OCI-LY1 (cell line): ENCODE measurements at regions not wholly inside any gene's neighbourhood (a gene's known extent, or its start where the extent isn't known, plus 50 kb on each side); places are given as distances from the start of the nearest gene placed in this dataset.
"Not testable (repeated sequence)": the region's sequence is repeated elsewhere in the genome, so short reads cannot be mapped to it uniquely, and the experiment has no call there.

ENCODE experiments used
- CTCF ChIP-seq: fragments of 200-600 bp; sonication (generic), shearing (Covaris generic); IDR thresholded peaks from 2 replicates; pipeline ENCODE4 v1.5.1; 2017; ENCODE audit warnings: mild to moderate bottlenecking, antibody characterized with exemption, low read length, moderate library complexity, mixed read lengths
- EZH2 ChIP-seq: fragments of 200-600 bp; sonication (generic), shearing (Covaris generic); IDR thresholded peaks from 2 replicates; pipeline ENCODE4 v1.8.0; 2017; ENCODE audit warnings: borderline replicate concordance, mixed run types, mild to moderate bottlenecking, antibody characterized with exemption, low read length, moderate library complexity, mixed read lengths

DNA sequence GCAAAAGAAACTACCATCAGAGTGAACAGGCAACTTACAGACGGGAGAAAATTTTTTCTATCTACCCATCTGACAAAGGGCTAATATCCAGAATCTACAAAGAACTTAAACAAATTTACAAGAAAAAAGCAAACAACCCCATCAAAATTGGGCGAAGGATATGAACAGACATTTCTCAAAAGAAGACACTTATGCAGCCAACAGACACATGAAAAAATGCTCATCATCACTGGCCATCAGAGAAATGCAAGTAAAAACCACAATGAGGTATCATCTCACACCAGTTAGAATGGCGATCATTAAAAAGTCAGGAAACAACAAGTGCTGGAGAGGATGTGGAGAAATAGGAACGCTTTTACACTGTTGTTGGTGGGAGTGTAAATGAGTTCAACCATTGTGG is 206.6 kb upstream of the HTR1E start:
- TF ChIP-seq CTCF, EZH2: not testable (repeated sequence)
